Suprapubic skin (tissue), 3 donors: ENCODE measurements at regions not wholly inside any gene's neighbourhood (a gene's known extent, or its start where the extent isn't known, plus 50 kb on each side); places are given as distances from the start of the nearest gene placed in this dataset.

Source experiments
- CTCF ChIP-seq, 2 donors: fragments of 200-600 bp in 1 of 2; fragments of 450-650 bp in 1 of 2; sonication (generic) in 1 of 2; IDR thresholded peaks; one replicate each; pipeline ENCODE4 v1.5.1; 2016 to 2019; ENCODE audit warnings: antibody characterized with exemption in 2 of 2, mild to moderate bottlenecking in 1 of 2, moderate library complexity in 1 of 2
- POLR2A ChIP-seq, 2 donors: fragments of 450-650 bp; IDR thresholded peaks; one replicate each; pipeline ENCODE4 v1.6.1; 2017; ENCODE audit warnings: antibody characterized with exemption in 2 of 2, mild to moderate bottlenecking in 2 of 2, moderate library complexity in 2 of 2

- TF ChIP-seq POLR2A (IDR thresholded peaks at IDR 0.05) = no peak
- TF ChIP-seq CTCF (IDR thresholded peaks at IDR 0.05) = no peak
Measured at GRCh38 chr9:116096853-116097252, 56.7 kb upstream of the PAPPA start.
